Omental fat pad (tissue), 3 donors: ENCODE measurements at regions not wholly inside any gene's neighbourhood (a gene's known extent, or its start where the extent isn't known, plus 50 kb on each side); places are given as distances from the start of the nearest gene placed in this dataset.

Experiments
- ATAC-seq: fragments of 150-250 bp; one replicate; pipeline ENCODE4 v1.9.1; 2016; ENCODE audit warnings: mild to moderate bottlenecking, moderate library complexity; ENCODE audit not compliant: low FRiP score
- DNase-seq: peaks from one replicate; pipeline ENCODE4 v3.0.0-alpha.2; 2019; ENCODE audit warnings: low spot score
- TF ChIP-seq, protein P1 (sequence below), 3 donors: fragments of 450-650 bp; IDR thresholded peaks; one replicate each; pipeline ENCODE4 v1.5.1; 2016 to 2017; ENCODE audit warnings: antibody characterized with exemption in 3 of 3, mild to moderate bottlenecking in 3 of 3, moderate library complexity in 2 of 3

DNA sequence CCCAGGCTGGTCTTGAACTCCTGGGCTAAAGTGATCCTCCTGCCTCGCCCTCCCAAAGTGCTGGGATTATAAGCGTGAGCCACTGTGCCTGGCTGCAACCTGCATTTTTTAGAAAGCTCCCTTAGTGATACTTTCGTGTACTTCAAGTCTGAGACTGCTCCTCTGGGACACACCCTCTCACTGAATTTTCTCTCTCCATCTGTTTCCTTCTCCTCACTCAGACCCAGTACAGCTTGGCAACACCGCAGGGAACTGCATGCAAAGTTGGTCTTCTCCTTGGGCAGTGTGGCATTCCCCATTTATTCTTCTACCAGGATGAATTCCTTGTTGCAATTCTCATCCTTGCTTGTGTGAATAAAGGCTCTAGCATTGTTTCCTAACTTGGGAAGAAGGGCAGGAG, 175.9 kb downstream of the LPIN1 start:
- TF ChIP-seq, protein P1, sequence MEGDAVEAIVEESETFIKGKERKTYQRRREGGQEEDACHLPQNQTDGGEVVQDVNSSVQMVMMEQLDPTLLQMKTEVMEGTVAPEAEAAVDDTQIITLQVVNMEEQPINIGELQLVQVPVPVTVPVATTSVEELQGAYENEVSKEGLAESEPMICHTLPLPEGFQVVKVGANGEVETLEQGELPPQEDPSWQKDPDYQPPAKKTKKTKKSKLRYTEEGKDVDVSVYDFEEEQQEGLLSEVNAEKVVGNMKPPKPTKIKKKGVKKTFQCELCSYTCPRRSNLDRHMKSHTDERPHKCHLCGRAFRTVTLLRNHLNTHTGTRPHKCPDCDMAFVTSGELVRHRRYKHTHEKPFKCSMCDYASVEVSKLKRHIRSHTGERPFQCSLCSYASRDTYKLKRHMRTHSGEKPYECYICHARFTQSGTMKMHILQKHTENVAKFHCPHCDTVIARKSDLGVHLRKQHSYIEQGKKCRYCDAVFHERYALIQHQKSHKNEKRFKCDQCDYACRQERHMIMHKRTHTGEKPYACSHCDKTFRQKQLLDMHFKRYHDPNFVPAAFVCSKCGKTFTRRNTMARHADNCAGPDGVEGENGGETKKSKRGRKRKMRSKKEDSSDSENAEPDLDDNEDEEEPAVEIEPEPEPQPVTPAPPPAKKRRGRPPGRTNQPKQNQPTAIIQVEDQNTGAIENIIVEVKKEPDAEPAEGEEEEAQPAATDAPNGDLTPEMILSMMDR (IDR thresholded peaks at IDR 0.05) = no peak
- no peak for DNase-seq
- ATAC-seq = no peak

DNA sequence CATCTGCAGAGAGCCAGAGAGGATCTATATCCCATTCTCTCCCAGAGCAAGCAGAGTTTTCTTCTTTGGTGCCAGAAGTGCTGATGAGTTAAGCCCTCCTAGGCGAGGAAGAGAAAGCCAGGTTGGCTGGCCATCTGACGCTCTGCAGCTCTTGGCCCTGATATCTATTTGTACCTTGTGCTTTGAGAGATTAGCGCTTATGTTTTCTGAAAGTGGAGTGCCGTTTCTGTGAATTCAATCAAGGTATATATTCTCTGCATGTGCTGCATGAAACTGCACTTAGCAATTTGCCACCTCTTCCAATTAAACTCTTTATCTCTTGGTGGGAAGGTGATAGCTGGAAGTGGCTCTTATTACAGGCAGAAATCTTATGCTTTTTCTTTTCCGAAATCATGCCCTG, 177.5 kb downstream of the LPIN1 start:
- ATAC-seq (no peak), DNase-seq (no peak)
- TF ChIP-seq, protein P1 (IDR thresholded peaks at IDR 0.05) = no peak

DNA sequence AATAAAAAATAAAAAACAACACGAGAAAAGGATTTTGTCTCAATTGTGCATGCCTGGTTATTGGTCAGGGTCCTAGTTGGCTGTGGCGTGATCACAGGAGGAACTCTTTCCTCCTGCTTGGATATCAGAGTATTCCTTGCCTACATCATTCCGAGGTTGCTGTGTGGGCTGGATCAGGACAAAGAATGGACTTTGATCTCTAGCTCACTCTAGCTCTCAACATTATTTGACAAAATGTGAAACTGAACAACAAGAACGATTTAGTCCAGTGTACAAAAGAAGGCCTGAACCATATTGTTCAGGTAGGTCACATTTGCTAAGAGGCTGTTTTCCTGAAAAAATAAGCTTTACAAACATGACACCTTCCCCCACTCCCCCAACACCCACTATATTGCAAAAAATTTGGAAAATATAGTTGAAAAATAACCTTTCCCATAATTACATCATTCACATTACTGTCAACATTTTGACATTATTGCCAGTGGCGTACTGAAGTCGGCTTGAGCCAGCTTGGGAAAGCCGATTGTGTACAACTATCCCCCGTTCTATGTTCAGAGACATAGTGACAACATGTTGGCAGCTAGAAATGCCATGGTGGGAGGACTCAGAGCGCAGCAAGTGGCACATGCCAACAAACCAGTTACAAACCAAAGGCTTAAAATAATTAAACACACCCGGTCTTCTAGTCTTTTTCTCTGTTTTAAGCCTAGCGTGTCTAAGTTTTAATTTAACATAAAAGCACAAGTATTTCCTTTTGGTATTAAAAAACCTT, 179.0 kb downstream of the LPIN1 start:
- DNase-seq (no peak), ATAC-seq (no peak)
- TF ChIP-seq, protein P1 (IDR thresholded peaks at IDR 0.05) = no peak

DNA sequence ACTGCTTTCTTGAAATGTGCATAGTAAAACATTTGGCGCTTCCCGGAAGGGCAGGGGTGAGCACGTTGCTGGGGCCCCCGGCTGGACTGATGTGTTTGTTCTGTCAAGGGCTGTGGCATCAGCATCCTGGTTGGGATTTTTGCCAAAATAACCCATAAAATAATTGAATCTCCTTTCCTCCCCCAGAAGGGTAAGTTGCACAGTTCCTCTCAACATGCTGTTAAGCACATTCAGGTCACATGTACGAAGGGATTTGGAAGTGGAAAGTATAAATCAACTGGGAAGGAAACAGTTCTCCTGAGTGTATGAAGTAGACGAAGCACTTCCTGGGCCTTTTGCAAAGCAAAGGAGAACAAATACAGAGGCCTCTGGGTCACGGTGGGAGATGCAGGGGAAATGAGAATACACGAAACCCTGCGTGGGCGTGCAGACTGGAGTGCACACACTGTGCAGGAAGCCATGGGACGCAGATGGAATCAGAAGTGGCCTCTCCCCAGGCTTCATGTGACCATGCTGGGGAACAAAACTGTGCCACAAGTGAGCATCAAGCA, 183.9 kb downstream of the LPIN1 start:
- DNase-seq (no peak), ATAC-seq (peak; percentile 14)

DNA sequence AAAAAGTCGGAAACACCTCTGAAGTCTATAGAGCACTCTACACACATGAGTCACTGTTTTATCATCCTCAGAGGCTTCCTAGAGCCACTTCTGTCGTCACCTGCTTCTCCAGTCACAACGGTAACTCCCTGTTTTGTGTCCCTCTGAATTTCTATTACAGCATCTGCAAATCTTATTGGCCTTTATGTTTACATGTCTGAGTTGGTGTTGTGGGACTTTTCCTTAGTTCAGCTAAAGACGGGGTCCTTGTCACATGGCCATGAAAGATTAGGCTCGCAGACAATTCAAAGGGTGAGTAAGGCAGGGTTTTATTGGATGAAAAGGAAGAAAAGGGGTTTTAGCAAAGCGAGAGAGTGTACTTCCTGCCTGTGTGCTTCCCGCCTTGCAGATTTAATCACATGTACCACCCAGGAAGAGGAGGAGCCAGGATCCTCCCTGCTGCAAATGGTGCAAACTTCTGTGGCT, 185.6 kb downstream of the LPIN1 start:
- no peak for DNase-seq
- TF ChIP-seq, protein P1 (IDR thresholded peaks at IDR 0.05) = no peak
- ATAC-seq = no peak

More for the DNA sequence above, 183.9 kb downstream of the LPIN1 start:
- TF ChIP-seq, protein P1 (IDR thresholded peaks at IDR 0.05) = no peak

DNA sequence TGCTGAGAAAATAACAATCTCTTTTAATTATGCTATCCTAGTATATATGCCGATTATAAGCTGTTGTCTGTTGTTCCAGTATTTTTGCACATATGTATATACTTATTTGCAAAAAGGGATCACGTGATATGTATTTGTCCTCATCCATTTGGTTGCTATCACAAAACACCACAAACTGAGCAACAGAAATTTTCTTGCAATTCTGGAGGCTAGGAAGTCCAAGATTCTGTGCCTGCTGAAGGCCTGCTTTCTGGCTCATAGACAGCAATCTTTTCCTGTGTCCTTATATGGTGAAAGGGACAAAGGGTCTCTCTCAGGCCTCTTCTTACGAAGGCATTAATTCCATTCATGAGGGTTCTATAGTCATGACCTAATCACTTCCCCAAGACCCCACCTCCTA, 186.5 kb downstream of the LPIN1 start:
- no peak for ATAC-seq
- no peak for DNase-seq
- TF ChIP-seq, protein P1 (IDR thresholded peaks at IDR 0.05) = no peak

DNA sequence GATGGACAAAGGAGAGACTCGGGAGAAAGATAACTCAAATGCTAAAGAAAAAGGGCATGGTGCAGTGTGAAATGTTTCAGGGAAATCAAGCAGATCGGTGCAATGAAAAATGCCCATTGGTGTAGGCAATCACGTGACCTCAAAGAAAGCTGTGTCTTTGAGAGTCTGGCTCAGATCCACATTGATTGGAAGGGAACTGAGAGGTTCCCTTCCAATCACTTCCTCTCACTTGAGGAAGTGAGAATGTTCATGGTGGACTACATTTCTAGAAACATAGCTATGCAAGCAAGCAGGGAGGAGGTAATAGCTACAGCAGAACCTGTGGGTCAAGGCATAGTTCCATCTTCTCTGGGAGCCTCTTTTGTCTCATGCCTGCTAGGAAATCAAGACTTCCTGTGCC, 187.4 kb downstream of the LPIN1 start:
- ATAC-seq = no peak
- TF ChIP-seq, protein P1 (IDR thresholded peaks at IDR 0.05) = no peak
- no peak for DNase-seq
